ENCODE measurements at regions not wholly inside any gene's neighbourhood (a gene's known extent, or its start where the extent isn't known, plus 50 kb on each side); places are given as distances from the start of the nearest gene placed in this dataset.

GRCh38 chr2:14923820-14924580 is 291.5 kb downstream of the LRATD1 start:
- no peak for FAIRE-seq

DNA sequence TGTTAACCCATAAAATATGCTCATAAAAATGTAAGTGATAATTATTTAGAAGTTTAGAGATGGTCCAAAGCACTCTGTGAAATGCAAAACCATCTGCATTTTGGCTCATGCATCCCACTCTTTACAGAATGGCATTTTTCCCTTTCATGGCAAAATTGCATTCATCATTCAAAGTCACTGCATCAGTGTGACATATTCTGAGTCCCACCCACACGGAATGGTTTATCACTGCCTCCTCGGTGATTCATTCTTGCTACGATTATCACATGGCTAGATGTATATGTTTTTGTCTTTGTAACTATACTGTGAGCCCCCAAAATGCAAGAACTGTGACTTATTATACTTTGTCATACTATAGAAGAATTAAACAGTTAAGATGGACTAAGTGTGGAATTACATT is 293.0 kb downstream of the LRATD1 start:
- no peak for FAIRE-seq

GRCh38 chr2:14927021-14927564 is 294.6 kb downstream of the LRATD1 start:
- FAIRE-seq: no peak

- FAIRE-seq: no peak
Observed at GRCh38 chr2:14928056-14928455, 295.5 kb downstream of the LRATD1 start.

GRCh38 chr2:14930441-14930840 is 297.9 kb downstream of the LRATD1 start:
- no peak for FAIRE-seq

- FAIRE-seq: no peak
Observed at GRCh38 chr2:14932285-14932684, 299.8 kb downstream of the LRATD1 start.

DNA sequence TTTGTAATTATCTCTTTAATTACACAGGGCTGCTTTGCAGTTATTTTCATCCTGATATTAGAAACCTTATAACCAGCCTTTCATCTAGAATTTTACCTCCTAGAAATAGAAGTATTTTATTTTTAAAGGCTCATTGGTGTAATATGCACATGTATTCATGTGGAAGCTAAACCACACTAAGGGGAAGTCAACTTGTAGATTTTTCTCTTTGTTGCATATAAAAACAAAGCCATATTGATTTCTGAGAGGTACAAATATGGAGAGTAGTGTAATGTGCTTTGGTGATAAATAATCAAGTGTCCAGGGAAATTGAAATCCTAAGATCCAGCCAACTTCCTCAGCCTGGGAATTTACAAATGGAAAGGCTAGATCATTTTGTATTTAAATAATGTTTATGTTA is 301.2 kb downstream of the LRATD1 start:
- FAIRE-seq: no peak

- FAIRE-seq: no peak
Observed at GRCh38 chr2:14936426-14936825, 303.9 kb downstream of the LRATD1 start.

DNA sequence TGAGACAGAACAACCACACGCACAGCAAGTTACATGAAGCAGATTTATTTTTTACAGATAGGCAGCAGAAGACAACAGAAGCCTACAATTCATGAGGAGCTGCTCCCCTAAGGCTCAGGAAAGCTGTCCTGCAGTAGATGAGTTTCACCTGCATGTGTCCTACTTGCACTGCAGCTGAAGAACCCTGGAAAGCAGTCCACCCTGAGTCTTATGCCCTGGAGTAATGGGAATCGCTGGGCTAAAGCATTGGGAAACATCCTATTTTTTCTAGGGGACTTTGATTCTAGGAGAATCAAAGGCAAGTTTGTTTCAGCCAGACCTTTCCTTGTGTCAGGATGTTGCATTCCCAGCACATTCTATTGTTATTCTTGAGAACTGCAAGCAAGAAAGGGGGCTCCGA is 304.8 kb downstream of the LRATD1 start:
- FAIRE-seq: no peak

DNA sequence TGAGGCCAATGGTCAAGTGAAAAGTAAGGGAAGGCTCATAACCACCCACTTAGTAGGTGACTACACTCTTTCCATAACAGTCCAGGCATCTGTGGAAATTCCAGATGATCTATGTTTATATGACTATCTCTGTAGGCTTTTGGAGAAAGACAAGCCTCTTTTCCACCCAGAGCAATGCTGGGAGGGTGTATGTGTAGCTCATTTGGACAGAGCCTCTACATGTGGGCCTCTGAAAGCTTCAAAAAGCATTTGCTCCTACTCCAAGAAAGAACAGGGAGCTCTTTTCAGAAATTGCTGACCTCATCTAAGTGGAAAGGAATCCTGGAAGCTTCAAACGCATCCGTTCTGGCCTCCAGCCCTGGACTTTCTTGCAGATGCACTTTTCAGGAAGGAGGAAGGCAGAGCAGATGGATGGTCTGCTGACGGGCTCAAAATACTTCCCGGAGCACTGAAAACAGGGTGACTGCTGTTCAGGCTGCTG is 308.7 kb downstream of the LRATD1 start:
- FAIRE-seq: no peak

GRCh38 chr2:14942987-14943386 is 310.5 kb downstream of the LRATD1 start:
- FAIRE-seq: no peak

GRCh38 chr2:14944562-14945346 is 312.2 kb downstream of the LRATD1 start:
- FAIRE-seq: no peak

DNA sequence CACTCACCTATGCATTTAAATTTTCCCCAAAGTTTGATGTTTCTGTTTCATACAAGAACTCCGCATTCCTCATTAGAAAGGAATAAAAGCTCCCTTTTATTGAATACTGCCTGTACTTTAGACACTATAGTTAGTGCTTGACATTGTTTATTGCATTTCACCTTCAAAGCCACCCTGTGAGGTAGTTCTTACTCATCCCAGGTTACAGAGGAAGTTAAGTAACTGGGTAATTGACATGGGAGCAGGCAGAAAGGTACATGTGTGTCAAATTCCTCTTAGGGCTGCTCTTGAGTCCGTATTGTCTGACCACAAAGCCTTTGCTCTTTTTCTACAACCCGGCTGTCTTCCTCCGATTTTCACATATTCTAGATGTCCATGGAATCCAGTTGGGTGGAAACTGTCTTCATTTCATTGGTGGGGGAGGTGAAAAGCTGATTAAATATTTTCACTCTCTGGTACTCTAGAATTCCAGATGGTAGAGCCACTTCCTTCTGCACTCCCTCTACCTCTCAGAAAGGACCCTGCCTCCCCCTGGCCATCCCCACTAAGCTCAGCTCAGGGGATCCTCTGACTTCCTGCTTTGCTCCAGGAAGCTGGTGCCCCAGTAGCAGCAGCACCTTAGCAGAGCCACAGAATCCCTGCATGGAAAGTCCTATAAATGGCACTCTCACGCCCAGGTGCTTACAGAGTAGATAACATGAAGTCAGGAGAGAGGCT is 319.2 kb downstream of the LRATD1 start:
- FAIRE-seq: no peak

DNA sequence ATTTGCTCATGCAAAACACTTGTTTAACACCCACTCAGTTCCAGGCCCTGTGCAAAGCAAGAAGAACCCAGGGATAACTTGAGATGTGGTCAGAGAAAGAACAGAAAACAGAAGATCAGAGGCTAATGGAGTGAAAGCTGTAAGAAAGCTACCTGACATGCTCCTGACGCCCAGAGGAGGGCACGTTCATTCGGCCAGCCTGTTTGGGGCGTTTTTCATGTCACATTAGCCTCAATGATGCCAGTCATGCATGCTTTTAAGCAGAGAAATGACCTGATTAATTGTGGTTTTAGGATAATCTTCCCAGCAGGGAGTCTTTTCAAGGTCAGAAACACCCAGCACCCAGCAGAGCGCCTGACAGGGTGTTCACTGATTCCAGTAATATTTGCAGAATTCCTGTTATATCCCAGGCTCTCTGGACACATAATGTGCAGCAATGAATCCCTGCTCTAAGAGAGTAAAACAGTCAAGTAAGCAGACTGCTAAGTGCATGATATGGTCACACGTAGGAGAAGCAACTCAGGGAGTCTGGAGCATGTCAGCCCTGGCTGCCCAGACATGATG is 320.0 kb downstream of the LRATD1 start:
- FAIRE-seq: no peak

DNA sequence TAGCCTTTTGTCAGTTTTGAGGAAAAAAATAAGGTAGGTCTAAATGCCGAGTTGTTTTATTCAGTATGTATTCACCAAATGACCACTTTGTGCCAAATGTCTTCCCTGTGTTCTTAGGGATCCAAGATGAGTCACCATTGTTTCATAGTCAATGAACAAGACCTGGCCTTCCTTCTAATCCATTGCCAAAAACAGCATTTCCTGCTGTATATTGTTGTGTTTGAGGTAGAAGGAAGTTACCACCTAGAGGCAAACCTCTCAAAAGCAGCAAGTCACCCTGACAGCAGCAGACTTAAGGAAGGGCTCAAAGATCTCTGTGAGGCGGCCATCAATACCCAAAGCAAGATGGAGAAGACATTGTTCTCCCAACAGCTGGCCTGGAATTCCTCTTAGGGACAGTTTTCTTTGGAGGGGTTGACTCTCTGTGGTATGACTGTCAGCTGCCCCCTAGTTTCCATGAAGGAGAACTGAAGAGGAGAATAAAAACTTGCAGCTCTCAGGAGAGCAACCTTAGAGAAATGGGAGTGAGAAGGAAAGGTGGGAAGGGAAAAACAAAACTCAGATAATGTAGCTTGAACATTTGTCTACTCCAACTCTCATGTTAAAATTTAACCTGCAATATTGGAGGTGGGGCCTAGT is 328.3 kb downstream of the LRATD1 start:
- FAIRE-seq: no peak

DNA sequence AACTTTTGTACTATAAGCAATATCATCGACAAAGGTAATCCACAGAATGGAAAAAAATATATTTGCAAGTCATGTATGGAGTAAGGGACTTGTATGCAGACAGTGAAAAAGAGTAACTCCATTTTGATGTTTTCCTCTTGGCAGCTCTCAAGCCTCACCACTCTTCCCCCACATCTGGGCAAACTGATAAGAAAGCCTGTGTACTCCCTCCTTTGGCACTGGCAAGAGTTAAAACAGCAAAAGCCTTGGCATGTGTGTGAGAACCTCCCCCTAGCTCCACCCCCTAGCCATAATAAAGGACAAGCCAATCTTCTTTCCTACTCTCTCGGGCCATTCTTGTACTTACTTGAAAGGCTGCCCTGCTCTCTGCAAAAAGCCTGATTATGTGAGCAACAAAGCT is 335.2 kb downstream of the LRATD1 start:
- no peak for FAIRE-seq

- no peak for FAIRE-seq
Observed at GRCh38 chr2:14975381-14975780, 342.9 kb downstream of the LRATD1 start.

- no peak for FAIRE-seq
Observed at GRCh38 chr2:14977021-14977420, 344.5 kb downstream of the LRATD1 start.

- no peak for FAIRE-seq
Observed at GRCh38 chr2:14978845-14979244, 346.3 kb downstream of the LRATD1 start.

GRCh38 chr2:14982790-14983189 is 350.3 kb downstream of the LRATD1 start:
- FAIRE-seq: no peak

GRCh38 chr2:14988600-14988999 is 356.1 kb downstream of the LRATD1 start:
- FAIRE-seq: no peak

DNA sequence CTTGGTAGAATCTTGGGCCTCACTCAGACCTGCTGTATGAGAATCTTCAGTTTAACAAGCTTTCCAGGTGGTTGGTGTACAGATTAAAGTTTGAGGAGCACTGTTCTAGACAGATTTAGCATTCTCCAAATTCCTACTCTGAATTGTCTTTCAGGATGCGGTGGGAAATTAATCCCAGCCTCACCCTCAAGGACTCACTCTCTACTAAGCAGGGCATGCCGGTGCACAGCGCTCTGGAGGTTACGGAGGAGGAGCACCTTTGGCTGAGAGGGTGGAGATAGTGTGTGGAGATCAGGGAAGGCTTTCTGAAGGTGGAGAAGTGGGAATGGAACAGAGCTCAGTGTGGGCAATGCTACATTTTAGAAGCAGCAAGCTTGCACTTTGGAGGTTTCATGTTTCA is 359.2 kb downstream of the LRATD1 start:
- FAIRE-seq: no peak

Data from G401.6 (cell line).